Stimulated activated naive CD4-positive, alpha-beta T cell (primary cell): ENCODE measurements at regions not wholly inside any gene's neighbourhood (a gene's known extent, or its start where the extent isn't known, plus 50 kb on each side); places are given as distances from the start of the nearest gene placed in this dataset.

Source experiments
- DNase-seq, 6 experiments: peaks; one replicate each; lab custom pipeline; 2025; lab: John Stamatoyannopoulos, UW

GRCh38 chr22:47769652-47770051 is 1007.2 kb downstream of the TBC1D22A start:
- no peak for DNase-seq

- DNase-seq = no peak
These were observed 1005.6 kb downstream of the TBC1D22A start for GRCh38 chr22:47768027-47768426.

- no peak for DNase-seq
These were observed 1005.0 kb downstream of the TBC1D22A start for GRCh38 chr22:47767403-47767802.

GRCh38 chr22:47765757-47766156 is 1003.3 kb downstream of the TBC1D22A start:
- no peak for DNase-seq

GRCh38 chr22:47762141-47762540 is 999.7 kb downstream of the TBC1D22A start:
- DNase-seq = no peak

GRCh38 chr22:47759909-47760308 is 997.5 kb downstream of the TBC1D22A start:
- DNase-seq = no peak

- DNase-seq = no peak
These were observed 995.3 kb downstream of the TBC1D22A start for GRCh38 chr22:47757741-47758140.

GRCh38 chr22:47750086-47750485 is 987.6 kb downstream of the TBC1D22A start:
- no peak for DNase-seq

- no peak for DNase-seq
These were observed 986.5 kb downstream of the TBC1D22A start for GRCh38 chr22:47748957-47749356.

- DNase-seq = no peak
These were observed 985.8 kb downstream of the TBC1D22A start for GRCh38 chr22:47748271-47748670.

- DNase-seq = no peak
These were observed 977.8 kb downstream of the TBC1D22A start for GRCh38 chr22:47740109-47740805.

- DNase-seq = no peak
These were observed 977.0 kb downstream of the TBC1D22A start for GRCh38 chr22:47739291-47740015.

GRCh38 chr22:47738472-47739013 is 976.1 kb downstream of the TBC1D22A start:
- DNase-seq = no peak

GRCh38 chr22:47736186-47737034 is 974.0 kb downstream of the TBC1D22A start:
- no peak for DNase-seq

GRCh38 chr22:47734511-47734910 is 972.1 kb downstream of the TBC1D22A start:
- DNase-seq = no peak

- no peak for DNase-seq
These were observed 965.2 kb downstream of the TBC1D22A start for GRCh38 chr22:47727641-47728040.

GRCh38 chr22:47724751-47725150 is 962.3 kb downstream of the TBC1D22A start:
- no peak for DNase-seq

- DNase-seq = no peak
These were observed 961.6 kb downstream of the TBC1D22A start for GRCh38 chr22:47724030-47724429.

- DNase-seq = no peak
These were observed 955.9 kb downstream of the TBC1D22A start for GRCh38 chr22:47718337-47718736.

- DNase-seq = no peak
These were observed 954.6 kb downstream of the TBC1D22A start for GRCh38 chr22:47716890-47717615.

GRCh38 chr22:47715866-47716578 is 953.6 kb downstream of the TBC1D22A start:
- no peak for DNase-seq
